Osteoblast (primary cell): ENCODE measurements at regions not wholly inside any gene's neighbourhood (a gene's known extent, or its start where the extent isn't known, plus 50 kb on each side); places are given as distances from the start of the nearest gene placed in this dataset.

Source experiments
- DNase-seq: peaks from one replicate; pipeline ENCODE4 v3.0.0; 2011; ENCODE audit warnings: low spot score, mixed read lengths; ENCODE audit not compliant: insufficient read length; ENCODE audit errors: missing footprints
- H2AFZ ChIP-seq: 2 replicates; pipeline ENCODE4 v1.6.0; 2011; ENCODE audit warnings: mild to moderate bottlenecking, low read length
- H3K27ac ChIP-seq: 2 replicates; pipeline ENCODE4 v1.5.1; 2011; ENCODE audit warnings: mild to moderate bottlenecking, low read depth, low read length, moderate library complexity
- H3K27me3 ChIP-seq: 2 replicates; pipeline ENCODE4 v1.6.0; 2012; ENCODE audit warnings: mild to moderate bottlenecking, control low read depth, inconsistent platforms, low read length, moderate library complexity; ENCODE audit not compliant: insufficient read depth
- H3K36me3 ChIP-seq: 2 replicates; pipeline ENCODE4 v1.5.1; 2011; ENCODE audit warnings: mild to moderate bottlenecking, low read length, control low read depth, moderate library complexity; ENCODE audit not compliant: insufficient read depth
- H3K4me1 ChIP-seq: 2 replicates; pipeline ENCODE4 v1.5.1; 2011; ENCODE audit warnings: mild to moderate bottlenecking, low read length, control low read depth, moderate library complexity; ENCODE audit not compliant: insufficient read depth
- H3K4me2 ChIP-seq: 2 replicates; pipeline ENCODE4 v1.6.0; 2011; ENCODE audit warnings: mild to moderate bottlenecking, low read length; ENCODE audit not compliant: insufficient read depth
- H3K4me3 ChIP-seq: fragments of 200-600 bp; sonication (generic); 3 replicates; pipeline ENCODE4 v1.5.1; 2012; ENCODE audit warnings: mild to moderate bottlenecking, low read length, inconsistent platforms; ENCODE audit not compliant: insufficient read depth
- H3K79me2 ChIP-seq: 2 replicates; pipeline ENCODE4 v1.6.0; 2012; ENCODE audit warnings: mild to moderate bottlenecking, low read length, control low read depth, inconsistent platforms; ENCODE audit not compliant: insufficient read depth
- H3K9me3 ChIP-seq: 2 replicates; pipeline ENCODE4 v1.5.1; 2011; ENCODE audit warnings: low read depth, low read length, control low read depth
- H4K20me1 ChIP-seq: 2 replicates; pipeline ENCODE4 v1.6.0; 2012; ENCODE audit warnings: mild to moderate bottlenecking, low read length, control low read depth; ENCODE audit not compliant: insufficient read depth
- TF ChIP-seq, protein P1 (sequence below): IDR thresholded peaks from 2 replicates; pipeline ENCODE4 v1.5.1; 2011; ENCODE audit warnings: mild to moderate bottlenecking, low read depth, low read length, moderate library complexity; ENCODE audit errors: extremely low read depth

GRCh38 chr6:163808231-163808630 is 393.7 kb downstream of the QKI start:
- Histone ChIP-seq H3K4me1 (no peaks in the 10 kb centered on the region), H3K36me3 (no peaks in the 10 kb centered on the region), H2AFZ (no peak overlapping the region), H3K9me3 (no peaks in the 10 kb centered on the region), H4K20me1 (no peaks in the 10 kb centered on the region), H3K27me3 (no peaks in the 10 kb centered on the region), H3K27ac (no peak overlapping the region), H3K4me3 (no peak overlapping the region), H3K79me2 (no peaks in the 10 kb centered on the region), H3K4me2 (no peak overlapping the region)
- no peak for DNase-seq
- TF ChIP-seq, protein P1, sequence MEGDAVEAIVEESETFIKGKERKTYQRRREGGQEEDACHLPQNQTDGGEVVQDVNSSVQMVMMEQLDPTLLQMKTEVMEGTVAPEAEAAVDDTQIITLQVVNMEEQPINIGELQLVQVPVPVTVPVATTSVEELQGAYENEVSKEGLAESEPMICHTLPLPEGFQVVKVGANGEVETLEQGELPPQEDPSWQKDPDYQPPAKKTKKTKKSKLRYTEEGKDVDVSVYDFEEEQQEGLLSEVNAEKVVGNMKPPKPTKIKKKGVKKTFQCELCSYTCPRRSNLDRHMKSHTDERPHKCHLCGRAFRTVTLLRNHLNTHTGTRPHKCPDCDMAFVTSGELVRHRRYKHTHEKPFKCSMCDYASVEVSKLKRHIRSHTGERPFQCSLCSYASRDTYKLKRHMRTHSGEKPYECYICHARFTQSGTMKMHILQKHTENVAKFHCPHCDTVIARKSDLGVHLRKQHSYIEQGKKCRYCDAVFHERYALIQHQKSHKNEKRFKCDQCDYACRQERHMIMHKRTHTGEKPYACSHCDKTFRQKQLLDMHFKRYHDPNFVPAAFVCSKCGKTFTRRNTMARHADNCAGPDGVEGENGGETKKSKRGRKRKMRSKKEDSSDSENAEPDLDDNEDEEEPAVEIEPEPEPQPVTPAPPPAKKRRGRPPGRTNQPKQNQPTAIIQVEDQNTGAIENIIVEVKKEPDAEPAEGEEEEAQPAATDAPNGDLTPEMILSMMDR: no peak

DNA sequence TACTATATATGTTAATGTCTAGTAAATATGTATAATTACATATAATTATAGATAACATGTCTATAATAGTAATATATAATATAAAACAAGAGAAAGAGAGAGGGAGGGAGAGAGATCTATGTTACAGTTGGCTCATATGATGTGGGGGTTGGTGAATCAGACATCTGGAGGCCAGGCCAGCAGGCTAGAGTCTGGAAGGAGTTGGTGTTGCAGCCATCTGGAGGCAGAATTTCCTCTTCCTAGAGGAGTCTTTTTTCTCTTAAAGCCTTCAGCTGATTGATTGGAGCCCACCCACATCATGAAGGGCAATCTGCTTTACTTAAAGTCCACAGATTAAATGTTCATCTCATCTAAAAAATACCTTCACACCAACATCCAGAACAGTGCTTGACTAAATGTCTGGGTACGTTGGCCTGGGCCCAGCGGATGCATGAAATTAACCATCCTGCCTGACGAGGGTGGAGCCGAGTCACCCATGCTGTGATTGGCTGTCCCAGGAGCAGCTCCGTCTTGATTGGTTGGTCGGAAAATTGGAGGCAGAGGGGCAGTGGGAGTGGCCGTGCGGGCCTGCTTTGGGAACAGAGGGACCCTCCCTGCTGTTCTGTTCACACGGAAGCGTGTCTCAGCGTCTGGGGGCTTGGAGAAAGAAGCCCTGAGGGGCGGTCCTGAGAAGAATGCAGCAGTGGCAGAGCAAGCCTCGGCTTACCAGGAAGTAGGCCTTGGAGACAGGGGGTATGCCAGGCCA is 392.4 kb downstream of the QKI start:
- Histone ChIP-seq H3K9me3 (no peaks in the 10 kb centered on the region), H3K79me2 (no peaks in the 10 kb centered on the region), H3K4me3 (no peak overlapping the region), H3K4me1 (no peaks in the 10 kb centered on the region), H4K20me1 (no peaks in the 10 kb centered on the region), H3K27ac (no peak overlapping the region), H2AFZ (no peak overlapping the region), H3K27me3 (no peaks in the 10 kb centered on the region), H3K36me3 (no peaks in the 10 kb centered on the region), H3K4me2 (no peak overlapping the region)
- TF ChIP-seq, protein P1: no peak
- no peak for DNase-seq

- TF ChIP-seq, protein P1: no peak
- H3K4me3 ChIP-seq: no peak overlapping the region
- no peaks in the 10 kb centered on the region for H3K4me1 ChIP-seq
- no peak overlapping the region for H3K4me2 ChIP-seq
- H3K27ac ChIP-seq: no peak overlapping the region
- no peak overlapping the region for H2AFZ ChIP-seq
- no peaks in the 10 kb centered on the region for H3K79me2 ChIP-seq
- no peak for DNase-seq
- no peaks in the 10 kb centered on the region for H3K27me3 ChIP-seq
- no peaks in the 10 kb centered on the region for H3K36me3 ChIP-seq
- H4K20me1 ChIP-seq: no peaks in the 10 kb centered on the region
- H3K9me3 ChIP-seq: no peaks in the 10 kb centered on the region
Observed at GRCh38 chr6:163804991-163805390, 390.5 kb downstream of the QKI start.

DNA sequence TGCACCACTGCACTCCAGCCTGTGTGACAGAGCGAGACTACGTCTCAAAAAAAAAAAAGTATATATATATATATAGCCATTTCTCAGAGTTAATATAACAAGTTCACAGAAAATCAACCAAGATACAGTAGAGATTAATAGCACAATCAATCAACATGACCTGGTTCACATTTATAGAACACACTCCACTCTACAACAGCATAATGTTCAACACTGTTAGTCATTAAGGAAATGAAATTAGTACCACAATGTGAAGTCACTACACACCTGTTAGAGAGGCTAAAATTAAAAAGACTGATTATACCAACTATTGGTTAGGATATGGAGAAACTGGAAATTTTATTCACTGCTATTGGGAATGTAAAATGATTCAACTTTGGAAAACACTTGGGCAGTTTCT is 387.7 kb downstream of the QKI start:
- Histone ChIP-seq H3K27ac (no peak overlapping the region), H3K79me2 (no peaks in the 10 kb centered on the region), H3K9me3 (no peaks in the 10 kb centered on the region), H3K4me2 (no peak overlapping the region), H2AFZ (no peak overlapping the region), H3K4me1 (no peaks in the 10 kb centered on the region), H3K27me3 (no peaks in the 10 kb centered on the region), H3K4me3 (no peak overlapping the region), H3K36me3 (no peaks in the 10 kb centered on the region), H4K20me1 (no peaks in the 10 kb centered on the region)
- TF ChIP-seq, protein P1: no peak
- no peak for DNase-seq
